Lower leg skin (tissue), 4 donors: ENCODE measurements at regions not wholly inside any gene's neighbourhood (a gene's known extent, or its start where the extent isn't known, plus 50 kb on each side); places are given as distances from the start of the nearest gene placed in this dataset.

Experiments
- DNase-seq, 2 donors: peaks; one replicate each; pipeline ENCODE4 v3.0.0-alpha.2; 2019; ENCODE audit warnings: low spot score in 2 of 2
- H3K4me3 ChIP-seq: fragments of 200-600 bp; sonication (generic); 2 replicates; pipeline ENCODE4 v1.5.1; 2017; ENCODE audit warnings: mild to moderate bottlenecking, low read depth; ENCODE audit not compliant: poor library complexity, severe bottlenecking
- CTCF ChIP-seq, 3 donors: fragments of 450-650 bp; IDR thresholded peaks; one replicate each; pipeline ENCODE4 v1.5.1; 2016; ENCODE audit warnings: antibody characterized with exemption in 3 of 3, mild to moderate bottlenecking in 3 of 3, moderate library complexity in 2 of 3
- POLR2A ChIP-seq, 2 donors: fragments of 450-650 bp; IDR thresholded peaks; one replicate each; pipeline ENCODE4 v1.6.1; 2016 to 2017; ENCODE audit warnings: antibody characterized with exemption in 2 of 2, mild to moderate bottlenecking in 1 of 2, moderate library complexity in 1 of 2
- WGBS, 2 donors: methylation state at CpG; one replicate each; pipeline ENCODE4 v1.1.5; 2018; 5-methylcytosine and 5-hydroxymethylcytosine counted together
- intact Hi-C: fragments of 100-400 bp; cut with DNase I; formaldehyde crosslinking; loops from one replicate; pipeline ENCODE4 v1.15.0; 2023; ENCODE audit warnings: low total_unique reads

- TF ChIP-seq CTCF (IDR thresholded peaks at IDR 0.05) (no peak), POLR2A (IDR thresholded peaks at IDR 0.05) (no peak)
- DNase-seq: no peak
- no peak overlapping the region for H3K4me3 ChIP-seq
- intact Hi-C loops: no loop called here
Observed at GRCh38 chr13:93007928-93008327, 218.7 kb upstream of the GPC6 start.

- WGBS, 2 donors: 75 to 82% methylated on average over 1 of the region's 1 CpG
- no peak for TF ChIP-seq CTCF (IDR thresholded peaks at IDR 0.05)
- no peak for TF ChIP-seq POLR2A (IDR thresholded peaks at IDR 0.05)
- intact Hi-C loops: no loop called here
- no peak for DNase-seq
- H3K4me3 ChIP-seq: no peak overlapping the region
Observed at GRCh38 chr13:93017493-93018112, 209.0 kb upstream of the GPC6 start.

GRCh38 chr13:93023929-93024328, 202.7 kb upstream of the GPC6 start:
- intact Hi-C loops: no loop called here
- WGBS, 2 donors: 10 to 25% methylated on average over 1 of the region's 1 CpG
- no peak for TF ChIP-seq POLR2A (IDR thresholded peaks at IDR 0.05)
- TF ChIP-seq CTCF (IDR thresholded peaks at IDR 0.05): no peak
- no peak overlapping the region for H3K4me3 ChIP-seq
- DNase-seq: no peak

- DNase-seq: no peak
- intact Hi-C loops: no loop called here
- H3K4me3 ChIP-seq: no peak overlapping the region
- WGBS, 2 donors: 86 to 87% methylated on average over 4 of the region's 4 CpGs
- TF ChIP-seq POLR2A (IDR thresholded peaks at IDR 0.05): no peak
- TF ChIP-seq CTCF (IDR thresholded peaks at IDR 0.05): no peak
Observed at GRCh38 chr13:93025984-93026383, 200.6 kb upstream of the GPC6 start.

GRCh38 chr13:93029536-93029935, 197.1 kb upstream of the GPC6 start:
- intact Hi-C loops: no loop called here
- no peak for DNase-seq
- no peak overlapping the region for H3K4me3 ChIP-seq
- WGBS, 2 donors: 62 to 64% methylated on average over 3 of the region's 3 CpGs
- no peak for TF ChIP-seq CTCF (IDR thresholded peaks at IDR 0.05)
- no peak for TF ChIP-seq POLR2A (IDR thresholded peaks at IDR 0.05)

- no peak for DNase-seq
- intact Hi-C loops: no loop called here
- WGBS, 2 donors: 81 to 84% methylated on average over 3 of the region's 3 CpGs
- no peak overlapping the region for H3K4me3 ChIP-seq
- no peak for TF ChIP-seq POLR2A (IDR thresholded peaks at IDR 0.05)
- TF ChIP-seq CTCF (IDR thresholded peaks at IDR 0.05): no peak
Observed at GRCh38 chr13:93036380-93036779, 190.2 kb upstream of the GPC6 start.
